HUES48 (cell line): ENCODE measurements at regions not wholly inside any gene's neighbourhood (a gene's known extent, or its start where the extent isn't known, plus 50 kb on each side); places are given as distances from the start of the nearest gene placed in this dataset.
"Not testable (repeated sequence)": the region's sequence is repeated elsewhere in the genome, so short reads cannot be mapped to it uniquely, and the experiment has no call there.

Experiments
- H3K27ac ChIP-seq: one replicate; pipeline ENCODE4 v1.7.0; 2013; ENCODE audit warnings: low read depth, low read length, inconsistent platforms
- H3K27me3 ChIP-seq: 2 replicates; pipeline ENCODE4 v1.6.1; 2013; ENCODE audit warnings: mild to moderate bottlenecking, low read length; ENCODE audit not compliant: control insufficient read depth, insufficient read depth
- H3K36me3 ChIP-seq: 2 replicates; pipeline ENCODE4 v1.6.1; 2013; ENCODE audit warnings: low read length; ENCODE audit not compliant: control insufficient read depth, insufficient read depth
- H3K4me1 ChIP-seq: 2 replicates; pipeline ENCODE4 v1.6.1; 2013; ENCODE audit warnings: mild to moderate bottlenecking, low read length; ENCODE audit not compliant: control insufficient read depth, insufficient read depth
- H3K4me3 ChIP-seq: 2 replicates; pipeline ENCODE4 v1.5.1; 2013; ENCODE audit warnings: mild to moderate bottlenecking, low read depth, low read length
- H3K9ac ChIP-seq: 2 replicates; pipeline ENCODE4 v1.6.1; 2013; ENCODE audit warnings: mild to moderate bottlenecking, low read depth, low read length, moderate library complexity
- H3K9me3 ChIP-seq: 2 replicates; pipeline ENCODE4 v1.6.1; 2013; ENCODE audit warnings: low read length; ENCODE audit not compliant: control insufficient read depth, insufficient read depth

DNA sequence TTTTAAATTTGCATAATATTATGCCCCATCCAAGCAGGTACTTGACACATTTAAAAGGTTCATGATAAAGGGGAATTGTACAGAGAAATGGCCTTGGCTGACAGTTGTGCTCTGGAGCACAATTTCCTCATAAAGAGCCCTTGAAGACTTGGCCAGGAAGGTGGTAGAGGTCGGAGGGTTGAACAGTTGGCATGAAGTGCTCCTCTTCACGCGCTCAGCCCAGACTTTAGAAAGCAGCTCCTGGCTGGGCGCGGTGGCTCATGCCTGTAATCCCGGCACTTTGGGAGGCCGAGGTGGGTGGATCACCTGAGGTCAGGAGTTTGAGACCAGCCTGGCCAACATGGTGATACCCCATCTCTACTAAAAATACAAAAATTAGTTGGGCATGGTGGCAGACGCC lies 72.6 kb upstream of the SLC24A4 start:
- Histone ChIP-seq H3K27me3 (peaks cover 34% of the 10 kb centered on the region), H3K4me1 (peaks cover 27% of the 10 kb centered on the region)
- H3K9ac ChIP-seq, H3K27ac ChIP-seq, H3K9me3 ChIP-seq, H3K4me3 ChIP-seq, H3K36me3 ChIP-seq: not testable (repeated sequence)

DNA sequence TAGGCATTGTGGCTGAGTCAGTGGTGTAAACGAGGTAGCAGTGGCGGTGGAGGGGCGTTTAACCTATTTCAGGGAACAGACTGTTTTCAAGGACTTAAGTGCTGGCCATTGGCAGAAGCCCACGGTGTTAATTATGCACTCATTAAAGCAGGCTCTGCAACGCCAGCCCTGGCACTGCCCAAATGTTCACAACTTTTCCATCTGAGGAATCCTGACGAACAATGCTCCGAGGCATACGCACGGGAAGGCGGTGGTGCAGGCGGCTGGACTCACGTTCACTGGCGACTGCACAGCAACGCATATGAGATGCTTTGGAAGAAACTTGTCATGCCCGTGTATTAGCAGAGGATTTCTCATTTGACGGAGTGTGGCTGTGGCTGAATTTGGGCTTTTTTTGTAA lies 70.6 kb upstream of the SLC24A4 start:
- Histone ChIP-seq H3K4me1 (peaks cover 27% of the 10 kb centered on the region), H3K9me3 (no peaks in the 10 kb centered on the region)

DNA sequence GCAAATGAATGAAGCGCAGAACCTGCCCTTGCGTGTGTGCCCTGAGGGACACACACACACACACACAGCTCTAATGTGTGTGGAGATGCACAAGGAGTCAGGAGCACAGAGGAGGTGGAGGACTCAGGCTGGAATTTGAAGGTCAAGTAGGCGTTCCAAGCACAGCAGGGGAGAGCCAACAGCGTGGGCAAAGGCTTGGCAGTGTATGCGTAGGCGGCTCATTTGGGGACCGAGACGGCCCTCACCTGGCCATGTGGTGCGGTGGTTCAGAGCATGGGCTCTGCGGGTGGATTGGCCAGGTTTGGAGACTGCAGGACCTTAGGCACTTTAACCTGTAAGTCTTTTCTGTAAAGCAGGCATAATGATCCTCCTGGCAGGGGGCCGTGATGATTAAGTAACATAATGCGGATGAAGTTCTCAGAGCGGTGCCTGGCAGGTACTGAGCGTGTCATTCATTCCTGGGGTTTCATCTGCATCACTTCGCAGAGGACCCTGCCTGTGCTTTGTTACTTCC lies 69.5 kb upstream of the SLC24A4 start:
- Histone ChIP-seq H3K4me3 (no peak overlapping the region), H3K36me3 (no peaks in the 10 kb centered on the region), H3K27ac (no peak overlapping the region), H3K9ac (no peak overlapping the region), H3K9me3 (no peaks in the 10 kb centered on the region), H3K27me3 (peaks cover 45% of the 10 kb centered on the region), H3K4me1 (peaks cover 27% of the 10 kb centered on the region)

More for the DNA sequence above, 70.6 kb upstream of the SLC24A4 start:
- Histone ChIP-seq H3K36me3 (no peaks in the 10 kb centered on the region), H3K27ac (no peak overlapping the region), H3K27me3 (peaks cover 45% of the 10 kb centered on the region), H3K9ac (no peak overlapping the region), H3K4me3 (no peak overlapping the region)

DNA sequence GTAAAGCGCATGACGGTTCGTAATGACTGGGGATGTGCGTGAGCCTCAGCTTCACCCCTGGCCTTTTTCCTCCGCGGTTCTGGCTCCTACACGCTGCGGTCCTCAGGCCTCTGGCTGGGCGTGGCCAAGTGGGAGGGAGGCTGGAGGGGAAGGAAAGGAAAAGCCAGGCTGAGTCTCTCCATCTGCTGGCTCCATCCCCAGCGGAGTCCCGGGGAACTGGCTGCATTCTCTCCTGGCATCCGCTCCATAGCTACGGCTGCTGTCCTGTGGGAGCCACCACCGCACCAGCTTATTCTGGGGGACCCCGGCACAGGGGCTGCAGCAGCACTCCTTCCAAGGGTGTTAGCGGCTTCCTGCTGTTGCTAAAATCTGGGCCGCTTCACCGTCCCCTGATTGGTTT lies 68.2 kb upstream of the SLC24A4 start:
- H3K27me3 ChIP-seq = peaks cover 45% of the 10 kb centered on the region
- no peaks in the 10 kb centered on the region for H3K9me3 ChIP-seq
- no peak overlapping the region for H3K27ac ChIP-seq
- peaks cover 27% of the 10 kb centered on the region for H3K4me1 ChIP-seq
- peak overlapping the region; percentile 61 for H3K4me3 ChIP-seq
- no peaks in the 10 kb centered on the region for H3K36me3 ChIP-seq
- no peak overlapping the region for H3K9ac ChIP-seq

DNA sequence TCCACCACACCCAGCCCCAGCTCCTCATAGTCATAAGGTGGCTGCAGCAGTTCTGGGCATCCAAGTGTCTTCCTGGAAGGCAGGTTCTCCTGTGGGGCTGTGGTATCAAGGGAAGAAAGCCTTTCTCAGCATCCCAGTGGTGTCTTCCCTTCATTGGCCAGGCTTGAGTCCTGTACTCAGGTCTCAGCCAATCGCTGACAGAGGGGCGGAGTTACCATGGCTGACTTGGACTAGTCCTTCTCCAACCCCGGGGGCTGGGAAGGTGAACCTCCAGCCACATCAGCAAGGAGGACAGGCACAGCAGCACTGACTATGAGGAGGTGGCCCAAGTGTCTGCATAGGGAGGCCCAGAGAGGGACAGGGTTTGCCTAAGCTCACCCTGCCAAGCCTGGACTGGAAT lies 64.0 kb upstream of the SLC24A4 start:
- peaks cover 26% of the 10 kb centered on the region for H3K27me3 ChIP-seq
- H3K27ac ChIP-seq = no peak overlapping the region
- H3K9ac ChIP-seq = no peak overlapping the region

DNA sequence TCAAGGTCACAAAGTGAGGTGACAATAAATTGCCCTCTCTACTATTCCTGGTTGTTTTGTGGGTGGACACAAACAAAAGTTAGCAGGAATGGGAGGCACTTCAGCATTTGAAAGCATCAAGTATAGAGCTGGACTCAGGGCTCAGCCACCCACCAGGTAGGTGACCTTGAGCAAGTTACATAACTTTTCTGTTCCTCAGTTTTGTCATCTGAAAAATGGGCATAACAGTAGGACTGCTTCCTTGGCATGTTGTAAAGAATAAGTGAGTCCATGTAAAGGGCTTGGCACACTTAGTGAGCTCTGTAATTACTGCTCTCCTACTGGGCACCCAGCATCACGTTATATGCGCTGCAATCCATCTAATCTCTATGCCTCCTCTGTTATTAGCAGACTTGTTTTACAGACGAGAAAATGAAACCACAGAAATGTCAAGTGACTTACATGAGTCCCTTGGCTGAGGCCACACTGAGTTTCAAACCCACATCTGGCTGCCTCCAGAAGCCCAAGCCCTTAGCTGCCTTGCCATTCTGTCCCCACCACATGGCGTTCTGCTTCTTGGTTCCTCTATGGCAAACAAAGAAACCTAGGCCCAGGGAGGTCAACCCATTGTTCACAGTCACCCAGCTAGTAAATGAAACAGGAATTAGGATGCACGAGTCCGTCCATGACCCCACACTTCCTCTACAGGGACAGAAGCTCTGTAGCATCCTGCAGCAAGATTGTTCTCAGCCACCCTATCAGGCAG lies 63.2 kb upstream of the SLC24A4 start:
- Histone ChIP-seq H3K9me3 (no peaks in the 10 kb centered on the region), H3K9ac (no peak overlapping the region), H3K4me1 (0 out of 2 replicates have a peak, but pooled peaks cover 6% of the 10 kb centered on the region), H3K27me3 (peaks cover 18% of the 10 kb centered on the region), H3K27ac (no peak overlapping the region), H3K4me3 (no peak overlapping the region), H3K36me3 (no peaks in the 10 kb centered on the region)

More for the DNA sequence above, 64.0 kb upstream of the SLC24A4 start:
- Histone ChIP-seq H3K36me3 (no peaks in the 10 kb centered on the region), H3K4me3 (no peak overlapping the region), H3K4me1 (peaks cover 11% of the 10 kb centered on the region; the same call in 1 of the 2 replicates), H3K9me3 (no peaks in the 10 kb centered on the region)

DNA sequence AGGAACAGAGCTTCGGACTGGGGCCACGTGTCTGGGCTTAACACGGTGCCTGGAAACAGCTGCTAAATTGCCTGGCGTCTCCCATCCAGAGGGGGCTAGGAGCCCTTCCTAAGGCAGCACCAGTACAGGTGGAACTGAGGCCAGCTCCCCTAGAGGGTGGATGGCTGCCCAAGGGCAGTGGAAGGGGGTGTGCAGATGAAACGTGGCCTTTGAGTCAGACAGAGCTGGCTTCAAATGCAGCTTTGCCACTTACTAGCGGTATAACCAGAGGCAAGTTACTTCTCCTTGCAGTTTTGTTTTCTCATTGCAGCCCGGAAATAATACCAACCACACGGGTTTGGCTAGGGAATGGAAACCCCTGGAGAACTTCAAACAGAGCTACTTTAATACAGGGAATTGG lies 59.3 kb upstream of the SLC24A4 start:
- Histone ChIP-seq H3K4me1 (no peaks in the 10 kb centered on the region), H3K36me3 (no peaks in the 10 kb centered on the region), H3K9ac (no peak overlapping the region), H3K9me3 (no peaks in the 10 kb centered on the region), H3K27ac (no peak overlapping the region), H3K4me3 (no peak overlapping the region), H3K27me3 (no peaks in the 10 kb centered on the region)

DNA sequence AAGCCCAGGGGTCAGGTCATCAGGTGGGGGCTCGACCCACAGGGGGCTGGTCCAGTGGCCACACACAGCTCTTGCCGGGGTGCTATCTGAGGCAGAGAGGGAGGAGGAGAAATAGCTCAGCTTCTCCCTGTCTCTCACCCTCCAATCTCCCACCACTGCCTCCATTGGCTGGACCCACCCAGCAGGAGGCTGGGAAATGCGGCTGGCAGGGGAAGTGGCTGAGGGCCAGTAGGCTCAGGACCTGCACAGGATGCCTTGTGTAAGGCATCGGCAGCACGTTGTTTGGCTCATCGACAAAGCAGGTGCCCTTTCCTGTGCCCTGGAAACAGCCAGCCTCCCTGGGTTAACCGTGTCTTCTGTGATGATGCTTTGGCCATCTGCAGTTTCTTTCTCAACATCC lies 58.8 kb upstream of the SLC24A4 start:
- no peak overlapping the region for H3K4me3 ChIP-seq
- H3K9ac ChIP-seq = no peak overlapping the region
- no peaks in the 10 kb centered on the region for H3K9me3 ChIP-seq
- no peaks in the 10 kb centered on the region for H3K27me3 ChIP-seq
- no peak overlapping the region for H3K27ac ChIP-seq
- H3K4me1 ChIP-seq = no peaks in the 10 kb centered on the region
- H3K36me3 ChIP-seq = no peaks in the 10 kb centered on the region

DNA sequence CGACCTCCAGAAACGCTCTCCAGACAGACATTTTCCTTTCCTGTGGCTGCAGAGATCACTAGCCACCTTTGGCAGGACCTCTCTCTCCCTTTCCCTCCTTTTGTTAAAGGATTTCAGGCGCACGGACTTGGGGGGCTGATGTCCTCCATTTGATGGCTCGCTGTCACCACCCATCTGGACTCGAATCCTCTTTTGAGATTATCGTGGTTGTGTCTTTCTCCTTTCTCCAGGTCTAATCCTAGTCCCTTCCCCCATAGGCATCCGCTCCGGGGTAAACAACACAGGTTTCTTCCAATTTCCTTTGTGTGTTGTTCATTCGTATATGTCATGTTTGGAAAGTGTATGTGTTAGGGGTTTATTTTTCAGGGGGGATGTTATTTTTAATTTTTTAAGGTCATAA lies 56.7 kb upstream of the SLC24A4 start:
- Histone ChIP-seq H3K9ac (no peak overlapping the region), H3K27ac (no peak overlapping the region)

More for the DNA sequence above, 56.7 kb upstream of the SLC24A4 start:
- H3K4me1 ChIP-seq = no peaks in the 10 kb centered on the region
- H3K9me3 ChIP-seq = no peaks in the 10 kb centered on the region
- H3K27me3 ChIP-seq = no peaks in the 10 kb centered on the region
- H3K4me3 ChIP-seq = no peak overlapping the region
- H3K36me3 ChIP-seq = no peaks in the 10 kb centered on the region
